ENCODE measurements at regions not wholly inside any gene's neighbourhood (a gene's known extent, or its start where the extent isn't known, plus 50 kb on each side); places are given as distances from the start of the nearest gene placed in this dataset.

GRCh38 chr6:50123688-50124087 is 74.0 kb upstream of the DEFB112 start:
- POLR2A ChIA-PET (ENCODE audit: unreplicated experiment), result no interaction called here
- no peak overlapping the region for H2BK20ac ChIP-seq (ENCODE audit: low read depth, low read length)
- H2BK5ac ChIP-seq (ENCODE audit: low read depth, low read length, poor library complexity, severe bottlenecking), result no peak overlapping the region
- H3K36me3 ChIP-seq (ENCODE audit: control insufficient read depth, insufficient read depth, low read length), result no peaks in the 10 kb centered on the region
- H3K9me1 ChIP-seq (ENCODE audit: insufficient read depth, low read length), result no peaks in the 10 kb centered on the region
- intact Hi-C loops (cut with micrococcal nuclease), result loop anchor here (10.0 kb wide), 1 partner anchor 1901 kb away; no protein-coding TSS in a partner anchor
- H3K18ac ChIP-seq (ENCODE audit: low read depth, low read length), result no peak overlapping the region
- no peak overlapping the region for H3K27ac ChIP-seq (ENCODE audit: insufficient read depth, low read length)
- no peak overlapping the region for H4K91ac ChIP-seq (ENCODE audit: insufficient read depth, low read depth, low read length)
- no peak overlapping the region for H3K23ac ChIP-seq (ENCODE audit: low read depth, low read length)
- H3K9me3 ChIP-seq (ENCODE audit: control insufficient read depth, insufficient read depth, low read length), result no peaks in the 10 kb centered on the region
- H3K4ac ChIP-seq (ENCODE audit: low read depth, low read length), result no peak overlapping the region
- H2AK5ac ChIP-seq (ENCODE audit: low read depth, low read length), result no peak overlapping the region
- no peak overlapping the region for H2BK15ac ChIP-seq (ENCODE audit: low read depth, low read length)
- H4K5ac ChIP-seq (ENCODE audit: low read depth, low read length), result no peak overlapping the region
- no peaks in the 10 kb centered on the region for H3K79me1 ChIP-seq (ENCODE audit: low read depth in 1 of 2, low read length in 2 of 2)
- no peak overlapping the region for H3K4me3 ChIP-seq (ENCODE audit: insufficient read depth, low read depth, low read length)
- dilution Hi-C loops (cut with HindIII; ENCODE audit: low sequenced_read_pairs, unreplicated experiment), result no loop called here
- H3K4me2 ChIP-seq (ENCODE audit: low read depth, low read length), result no peak overlapping the region
- BruUV-seq (replicated peaks), result no TSS peak
- no peak overlapping the region for H2AFZ ChIP-seq (replicated peaks; ENCODE audit: low read length, poor library complexity)
- DNase-seq (no peak), ATAC-seq (ENCODE audit: low read depth) (no peak)
- H4K8ac ChIP-seq (ENCODE audit: low read depth in 2 of 2, low read length in 2 of 2), result no peak overlapping the region
- H3K14ac ChIP-seq (replicated peaks; ENCODE audit: low read depth, low read length), result no peak overlapping the region
- no peak overlapping the region for H3K56ac ChIP-seq (ENCODE audit: extremely low read depth, insufficient read depth, low read length)
- no peaks in the 10 kb centered on the region for H3K27me3 ChIP-seq (ENCODE audit: control insufficient read depth, insufficient read depth, low read length)
- in situ Hi-C loops (cut with MboI; ENCODE audit: low sequenced_read_pairs), result no loop called here
- TF ChIP-seq MAFK (IDR thresholded peaks at IDR 0.05; ENCODE audit: low read depth, low read length), result peak; percentile 82
- TF ChIP-seq FOS (IDR thresholded peaks at IDR 0.05; ENCODE audit: low read depth, low read length), result no peak
- no peaks in the 10 kb centered on the region for H3K4me1 ChIP-seq (ENCODE audit: control insufficient read depth, insufficient read depth, low read length)
- H3K9ac ChIP-seq (ENCODE audit: low read depth, low read length), result no peak overlapping the region
- no peak overlapping the region for H2BK120ac ChIP-seq (ENCODE audit: low read depth, low read length)
- H4K20me1 ChIP-seq (ENCODE audit: insufficient read depth, low read length), result no peaks in the 10 kb centered on the region
- no peak overlapping the region for H2AK9ac ChIP-seq (replicated peaks; ENCODE audit: low read depth, low read length, poor library complexity)
- CTCF ChIA-PET, result no interaction called here
